H1 (cell line): ENCODE measurements at regions not wholly inside any gene's neighbourhood (a gene's known extent, or its start where the extent isn't known, plus 50 kb on each side); places are given as distances from the start of the nearest gene placed in this dataset.

ENCODE experiments used
- CTCF ChIA-PET: fragments of 300-600 bp; sonication (Branson Sonifier 250); formaldehyde crosslinking; loops from one replicate; lab custom pipeline; 2021; ENCODE audit not compliant: partially characterized antibody; lab: Charles Lee
- POLR2A ChIA-PET: fragments of 300-600 bp; sonication (Branson Sonifier 250); formaldehyde crosslinking; loops from one replicate; lab custom pipeline; 2021; ENCODE audit warnings: inconsistent platforms; ENCODE audit not compliant: partially characterized antibody; lab: Charles Lee
- DNase-seq, 2 experiments: peaks; one replicate each; pipeline versions ENCODE4 v3.0.0 to v3.0.0-alpha.2; 2010 to 2022; ENCODE audit warnings: low spot score in 2 of 2, low read depth in 1 of 2, mixed read lengths in 1 of 2
- FAIRE-seq: peaks from 2 replicates; lab custom pipeline; 2011; peaks lifted over from hg19 to GRCh38; lab: Jason Lieb, UNC
- H2AFZ ChIP-seq: 2 replicates; pipeline ENCODE4 v1.8.1; 2012; ENCODE audit warnings: low read length, inconsistent platforms
- H2AK5ac ChIP-seq: 2 replicates; pipeline ENCODE4 v1.6.1; 2013; ENCODE audit warnings: low read depth, low read length
- H2BK120ac ChIP-seq: replicated peaks from 2 replicates; pipeline ENCODE3; 2013; ENCODE audit warnings: low read depth, low read length, inconsistent platforms
- H2BK12ac ChIP-seq: 2 replicates; pipeline ENCODE4 v1.6.1; 2013; ENCODE audit warnings: low read depth, low read length
- H2BK15ac ChIP-seq: 2 replicates; pipeline ENCODE4 v1.6.1; 2013; ENCODE audit warnings: low read length
- H2BK20ac ChIP-seq: 2 replicates; pipeline ENCODE4 v1.6.1; 2013; ENCODE audit warnings: low read length
- H2BK5ac ChIP-seq: 2 replicates; pipeline ENCODE4 v1.6.1; 2013; ENCODE audit warnings: low read depth, low read length
- H3K14ac ChIP-seq: 2 replicates; pipeline ENCODE4 v1.6.1; 2013; ENCODE audit warnings: inconsistent platforms; ENCODE audit not compliant: insufficient read length
- H3K18ac ChIP-seq: 2 replicates; pipeline ENCODE4 v1.6.1; 2013; ENCODE audit warnings: low read length; ENCODE audit errors: extremely low read depth
- H3K23ac ChIP-seq: 2 replicates; pipeline ENCODE4 v1.6.1; 2013; ENCODE audit warnings: inconsistent platforms; ENCODE audit not compliant: insufficient read length
- H3K23me2 ChIP-seq: 2 replicates; pipeline ENCODE4 v1.6.1; 2013; ENCODE audit warnings: low read depth, low read length
- H3K27ac ChIP-seq: 2 replicates; pipeline ENCODE4 v1.6.1; 2011; ENCODE audit warnings: low read depth, low read length, inconsistent platforms
- H3K27me3 ChIP-seq, 4 experiments: replicated peaks in 1 of 4; 1 replicate in 1 of 4; 2 replicates in 3 of 4; pipeline versions ENCODE4 v1.6.1 to v1.8.1; 2011 to 2013; ENCODE audit warnings: low read length in 3 of 4, mild to moderate bottlenecking in 3 of 4, inconsistent platforms in 2 of 4, mixed read lengths in 2 of 4, moderate library complexity in 1 of 4; ENCODE audit not compliant: control insufficient read depth in 3 of 4, insufficient read depth in 3 of 4; ENCODE audit errors: extremely low read depth in 1 of 4
- H3K36me3 ChIP-seq, 4 experiments: 2 replicates each; pipeline versions ENCODE4 v1.6.1 to v1.8.1; 2011 to 2013; ENCODE audit warnings: mild to moderate bottlenecking in 4 of 4, low read length in 3 of 4, moderate library complexity in 2 of 4, control low read depth in 1 of 4, inconsistent platforms in 1 of 4; ENCODE audit not compliant: insufficient read depth in 4 of 4, control insufficient read depth in 2 of 4
- H3K4ac ChIP-seq: replicated peaks from 2 replicates; pipeline ENCODE3; 2013; ENCODE audit warnings: low read length, low read depth, mixed read lengths, inconsistent platforms; ENCODE audit not compliant: insufficient read length
- H3K4me1 ChIP-seq, 4 experiments: replicated peaks in 1 of 4; 1 replicate in 1 of 4; 2 replicates in 3 of 4; pipeline versions ENCODE4 v1.6.1 to v1.8.1; 2011 to 2013; ENCODE audit warnings: low read length in 3 of 4, inconsistent platforms in 2 of 4, mixed read lengths in 1 of 4; ENCODE audit not compliant: insufficient read depth in 4 of 4, control insufficient read depth in 3 of 4
- H3K4me2 ChIP-seq, 2 experiments: 2 replicates each; pipeline versions ENCODE4 v1.6.1 to v1.8.1; 2011 to 2013; ENCODE audit warnings: low read depth in 2 of 2, low read length in 2 of 2, control low read depth in 1 of 2, inconsistent platforms in 1 of 2, mild to moderate bottlenecking in 1 of 2; ENCODE audit not compliant: insufficient read depth in 1 of 2
- H3K4me3 ChIP-seq, 4 experiments: fragments of 200-600, 300-600 bp in 1 of 4; sonication (generic), shearing (Covaris generic), sonication (Bioruptor Twin) in 1 of 4; 2 replicates each; pipeline versions ENCODE4 v1.5.1 to v1.8.1; 2011 to 2016; ENCODE audit warnings: low read length in 4 of 4, low read depth in 3 of 4, control low read depth in 2 of 4, inconsistent platforms in 2 of 4, mild to moderate bottlenecking in 2 of 4, mixed read lengths in 1 of 4, moderate library complexity in 1 of 4; ENCODE audit not compliant: insufficient read depth in 2 of 4; ENCODE audit errors: extremely low read depth in 1 of 4
- H3K56ac ChIP-seq: replicated peaks from 2 replicates; pipeline ENCODE3; 2013; ENCODE audit warnings: low read depth, mild to moderate bottlenecking, mixed read lengths, low read length, inconsistent platforms; ENCODE audit not compliant: insufficient read length
- H3K79me1 ChIP-seq: 2 replicates; pipeline ENCODE4 v1.6.1; 2013; ENCODE audit warnings: low read depth, low read length, control low read depth
- H3K79me2 ChIP-seq, 2 experiments: 2 replicates each; pipeline versions ENCODE4 v1.6.1 to v1.8.1; 2012 to 2013; ENCODE audit warnings: low read length in 2 of 2, mild to moderate bottlenecking in 2 of 2, inconsistent platforms in 1 of 2; ENCODE audit not compliant: insufficient read depth in 2 of 2, control insufficient read depth in 1 of 2
- H3K9ac ChIP-seq, 4 experiments: replicated peaks in 1 of 4; 1 replicate in 1 of 4; 2 replicates in 3 of 4; pipeline versions ENCODE4 v1.6.1 to v1.8.1; 2011 to 2013; ENCODE audit warnings: low read depth in 3 of 4, low read length in 3 of 4, control low read depth in 2 of 4, mild to moderate bottlenecking in 2 of 4, moderate library complexity in 2 of 4, inconsistent platforms in 1 of 4; ENCODE audit errors: extremely low read depth in 1 of 4
- H3K9me3 ChIP-seq, 2 experiments: 2 replicates each; pipeline versions ENCODE4 v1.6.1 to v1.8.1; 2012 to 2013; ENCODE audit warnings: mild to moderate bottlenecking in 2 of 2, moderate library complexity in 2 of 2, control low read depth in 1 of 2, inconsistent platforms in 1 of 2, low read depth in 1 of 2, low read length in 1 of 2, mixed read lengths in 1 of 2; ENCODE audit not compliant: insufficient read depth in 2 of 2
- H4K20me1 ChIP-seq, 2 experiments: replicated peaks in 1 of 2; 2 replicates each; pipeline versions ENCODE3 to v1.8.1; 2011 to 2013; ENCODE audit warnings: inconsistent platforms in 2 of 2, low read length in 2 of 2, mild to moderate bottlenecking in 1 of 2; ENCODE audit not compliant: insufficient read depth in 2 of 2, control insufficient read depth in 1 of 2
- H4K5ac ChIP-seq: 2 replicates; pipeline ENCODE4 v1.6.1; 2013; ENCODE audit warnings: low read length, low read depth, mixed read lengths, inconsistent platforms; ENCODE audit not compliant: insufficient read length
- H4K8ac ChIP-seq: 2 replicates; pipeline ENCODE4 v1.8.0; 2013; ENCODE audit warnings: mild to moderate bottlenecking, moderate library complexity, low read length, inconsistent platforms; ENCODE audit not compliant: insufficient read depth; ENCODE audit errors: extremely low read depth
- H4K91ac ChIP-seq: replicated peaks from 2 replicates; pipeline ENCODE3; 2013; ENCODE audit warnings: low read length, mixed read lengths, inconsistent platforms; ENCODE audit not compliant: insufficient read length
- CEBPB ChIP-seq: IDR thresholded peaks from 2 replicates; pipeline ENCODE4 v1.6.1; 2012; ENCODE audit warnings: low read depth, low read length
- MAFK ChIP-seq: IDR thresholded peaks from 2 replicates; pipeline ENCODE4 v1.6.1; 2012; ENCODE audit warnings: low read depth, mild to moderate bottlenecking, improper control_type of control experiment, low read length
- MAX ChIP-seq: IDR thresholded peaks from 2 replicates; pipeline ENCODE4 v1.6.1; 2012; ENCODE audit warnings: inconsistent platforms
- NANOG ChIP-seq: IDR thresholded peaks from 2 replicates; pipeline ENCODE4 v1.6.1; 2011; ENCODE audit warnings: low read length, low read depth, mild to moderate bottlenecking, inconsistent platforms; ENCODE audit not compliant: insufficient read depth, poor library complexity, severe bottlenecking
- POLR2AphosphoS5 ChIP-seq: IDR thresholded peaks from 2 replicates; pipeline ENCODE4 v1.6.1; 2011; ENCODE audit warnings: low read depth, low read length
- TAF7 ChIP-seq: optimal IDR thresholded peaks from 2 replicates; pipeline ENCODE3; 2011; ENCODE audit warnings: low read depth, mild to moderate bottlenecking, inconsistent platforms, low read length, moderate library complexity, borderline replicate concordance
- TCF12 ChIP-seq: IDR thresholded peaks from 2 replicates; pipeline ENCODE4 v1.6.1; 2011; ENCODE audit warnings: low read depth, mild to moderate bottlenecking, low read length
- WGBS, 2 experiments: shearing (Covaris generic) in 1 of 2; methylation state at CpG; one replicate each; pipeline versions ENCODE4 v1.1.6 to v1.1.7; 2013 to 2015; ENCODE audit warnings: low lambda C conversion rate in 2 of 2, mixed read lengths in 2 of 2, inconsistent platforms in 1 of 2, low coverage in 1 of 2, missing lambda C conversion rate in 1 of 2; ENCODE audit not compliant: insufficient replicate concordance in 2 of 2, insufficient coverage in 1 of 2, insufficient read length in 1 of 2; ENCODE audit errors: extremely low coverage in 1 of 2, missing lambda C conversion rate in 1 of 2; 5-methylcytosine and 5-hydroxymethylcytosine counted together

- no peak for FAIRE-seq
- H2BK15ac ChIP-seq: no peak overlapping the region
- no peaks in the 10 kb centered on the region for H3K27me3 ChIP-seq
- no peak overlapping the region for H3K14ac ChIP-seq
- no peak for DNase-seq
- no peak overlapping the region for H4K8ac ChIP-seq
- H3K4ac ChIP-seq: no peak overlapping the region
- TF ChIP-seq TCF12 (no peak), MAFK (no peak), POLR2AphosphoS5 (no peak), TAF7 (no peak), MAX (no peak), CEBPB (no peak), NANOG (no peak)
- H2BK20ac ChIP-seq: no peak overlapping the region
- no peak overlapping the region for H3K27ac ChIP-seq
- no peak overlapping the region for H3K23ac ChIP-seq
- no peak overlapping the region for H3K56ac ChIP-seq
- no peaks in the 10 kb centered on the region for H3K36me3 ChIP-seq
- H3K4me1 ChIP-seq: no peaks in the 10 kb centered on the region
- H3K9me3 ChIP-seq: no peaks in the 10 kb centered on the region
- H3K23me2 ChIP-seq: no peaks in the 10 kb centered on the region
- H4K91ac ChIP-seq: no peak overlapping the region
- no peak overlapping the region for H3K18ac ChIP-seq
- no peaks in the 10 kb centered on the region for H3K79me1 ChIP-seq
- no peak overlapping the region for H2AK5ac ChIP-seq
- no peak overlapping the region for H4K5ac ChIP-seq
- H2BK12ac ChIP-seq: no peak overlapping the region
- no peak overlapping the region for H2BK120ac ChIP-seq
- ChIA-PET CTCF (no interaction called here), POLR2A (no interaction called here)
- H3K9ac ChIP-seq: no peak overlapping the region
- H3K79me2 ChIP-seq: no peaks in the 10 kb centered on the region
- no peak overlapping the region for H2AFZ ChIP-seq
- H2BK5ac ChIP-seq: no peak overlapping the region
- H3K4me3 ChIP-seq: no peak overlapping the region
- H3K4me2 ChIP-seq: no peak overlapping the region
- 97% methylated on average over 2 of the region's 2 CpGs; no CpG with 5 or more reads in 1 of the 2 experiments for WGBS, 2 experiments
- no peaks in the 10 kb centered on the region for H4K20me1 ChIP-seq
Observed at GRCh38 chr5:121638126-121638525, 213.6 kb upstream of the FTMT start.
